Type B pancreatic cell (in vitro differentiated cells): ENCODE measurements at regions not wholly inside any gene's neighbourhood (a gene's known extent, or its start where the extent isn't known, plus 50 kb on each side); places are given as distances from the start of the nearest gene placed in this dataset.
"Not testable (repeated sequence)": the region's sequence is repeated elsewhere in the genome, so short reads cannot be mapped to it uniquely, and the experiment has no call there.

Experiments used
- DNase-seq: peaks from one replicate; pipeline ENCODE4 v3.0.0; 2021; ENCODE audit warnings: mixed read lengths; ENCODE audit not compliant: unreplicated experiment; ENCODE audit errors: extremely low spot score
- H3K27ac Mint-ChIP-seq: 2 replicates; pipeline ENCODE4 v1.8.0; 2021; ENCODE audit warnings: mild to moderate bottlenecking, mixed read lengths
- H3K27me3 Mint-ChIP-seq: 2 replicates; pipeline ENCODE4 v1.8.0; 2021; ENCODE audit warnings: mixed read lengths
- H3K36me3 Mint-ChIP-seq: 2 replicates; pipeline ENCODE4 v1.8.0; 2021; ENCODE audit warnings: mixed read lengths
- H3K4me1 Mint-ChIP-seq: one replicate; pipeline ENCODE4 v1.8.0; 2021; ENCODE audit warnings: mixed read lengths; ENCODE audit not compliant: unreplicated experiment
- H3K4me3 Mint-ChIP-seq: 2 replicates; pipeline ENCODE4 v1.8.0; 2021; ENCODE audit warnings: mild to moderate bottlenecking, mixed read lengths
- H3K9me3 Mint-ChIP-seq: 2 replicates; pipeline ENCODE4 v1.8.0; 2021; ENCODE audit warnings: mixed read lengths
- TF ChIP-seq, protein P1 (sequence below): fragments of 200-600 bp; sonication (generic); conservative IDR thresholded peaks from 2 replicates; pipeline ENCODE4 v1.5.0; 2021; ENCODE audit warnings: antibody characterized with exemption, mild to moderate bottlenecking

DNA sequence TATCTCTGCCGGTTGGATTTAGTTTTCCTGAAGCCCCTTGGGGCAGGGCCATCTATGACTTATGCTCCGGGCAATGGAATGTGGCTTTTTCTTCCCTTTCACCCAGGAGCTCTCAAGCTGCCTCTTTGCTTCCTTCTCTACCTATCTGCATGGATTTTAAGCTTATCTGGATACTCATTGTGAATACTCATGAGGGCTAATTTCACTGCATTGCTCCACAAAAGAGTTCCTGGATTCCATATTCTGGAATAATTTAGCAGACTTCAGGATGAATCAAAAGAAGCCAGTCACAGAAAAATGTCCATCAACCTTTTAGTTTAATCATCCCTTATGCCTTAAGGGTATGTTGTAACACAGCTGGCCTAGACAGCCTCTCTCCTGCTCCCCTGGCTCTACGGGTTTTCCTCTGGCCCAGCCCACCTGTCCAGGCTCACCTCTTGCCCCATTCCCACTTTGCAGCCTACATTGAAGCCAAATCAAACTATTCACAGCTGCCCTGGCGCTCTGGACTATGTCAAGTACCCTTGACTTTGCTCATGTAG is 122.8 kb upstream of the RMDN2 start:
- peak overlapping the region; percentile 8 for H3K27ac Mint-ChIP-seq
- no peaks in the 10 kb centered on the region for H3K36me3 Mint-ChIP-seq
- peaks cover 8% of the 10 kb centered on the region for H3K9me3 Mint-ChIP-seq
- TF ChIP-seq, protein P1, sequence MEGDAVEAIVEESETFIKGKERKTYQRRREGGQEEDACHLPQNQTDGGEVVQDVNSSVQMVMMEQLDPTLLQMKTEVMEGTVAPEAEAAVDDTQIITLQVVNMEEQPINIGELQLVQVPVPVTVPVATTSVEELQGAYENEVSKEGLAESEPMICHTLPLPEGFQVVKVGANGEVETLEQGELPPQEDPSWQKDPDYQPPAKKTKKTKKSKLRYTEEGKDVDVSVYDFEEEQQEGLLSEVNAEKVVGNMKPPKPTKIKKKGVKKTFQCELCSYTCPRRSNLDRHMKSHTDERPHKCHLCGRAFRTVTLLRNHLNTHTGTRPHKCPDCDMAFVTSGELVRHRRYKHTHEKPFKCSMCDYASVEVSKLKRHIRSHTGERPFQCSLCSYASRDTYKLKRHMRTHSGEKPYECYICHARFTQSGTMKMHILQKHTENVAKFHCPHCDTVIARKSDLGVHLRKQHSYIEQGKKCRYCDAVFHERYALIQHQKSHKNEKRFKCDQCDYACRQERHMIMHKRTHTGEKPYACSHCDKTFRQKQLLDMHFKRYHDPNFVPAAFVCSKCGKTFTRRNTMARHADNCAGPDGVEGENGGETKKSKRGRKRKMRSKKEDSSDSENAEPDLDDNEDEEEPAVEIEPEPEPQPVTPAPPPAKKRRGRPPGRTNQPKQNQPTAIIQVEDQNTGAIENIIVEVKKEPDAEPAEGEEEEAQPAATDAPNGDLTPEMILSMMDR: no peak
- H3K27me3 Mint-ChIP-seq: no peaks in the 10 kb centered on the region
- peak overlapping the region; percentile 0 for H3K4me3 Mint-ChIP-seq
- DNase-seq: no peak
- H3K4me1 Mint-ChIP-seq: peaks cover 16% of the 10 kb centered on the region

DNA sequence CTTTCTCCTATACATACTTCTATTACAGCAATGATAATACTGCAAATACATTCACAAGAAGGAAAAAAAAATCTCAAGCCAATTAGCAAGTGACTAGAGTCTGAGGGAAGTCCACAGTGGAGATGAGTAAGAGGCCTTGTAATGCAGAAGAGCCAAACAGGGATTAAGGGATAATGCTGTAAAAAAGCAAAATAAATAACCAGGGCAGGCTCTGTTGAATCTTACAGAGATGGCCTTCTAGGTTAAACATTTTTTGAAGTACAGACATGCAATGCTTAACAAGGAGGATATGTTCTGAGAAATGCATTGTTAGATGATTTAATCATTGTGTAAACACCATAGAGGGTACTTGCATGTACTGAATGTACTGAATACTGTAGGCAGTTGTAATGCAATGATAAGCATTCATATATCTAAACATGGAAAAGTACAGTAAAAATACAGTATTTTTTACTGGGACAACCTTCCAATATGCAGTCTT is 122.1 kb upstream of the RMDN2 start:
- no peak for DNase-seq
- TF ChIP-seq, protein P1: no peak
- peak overlapping the region; percentile 8 for H3K27ac Mint-ChIP-seq
- H3K4me1 Mint-ChIP-seq: peaks cover 16% of the 10 kb centered on the region
- no peaks in the 10 kb centered on the region for H3K27me3 Mint-ChIP-seq
- H3K4me3 Mint-ChIP-seq: peak overlapping the region; percentile 0
- peaks cover 13% of the 10 kb centered on the region for H3K9me3 Mint-ChIP-seq
- H3K36me3 Mint-ChIP-seq: no peaks in the 10 kb centered on the region

DNA sequence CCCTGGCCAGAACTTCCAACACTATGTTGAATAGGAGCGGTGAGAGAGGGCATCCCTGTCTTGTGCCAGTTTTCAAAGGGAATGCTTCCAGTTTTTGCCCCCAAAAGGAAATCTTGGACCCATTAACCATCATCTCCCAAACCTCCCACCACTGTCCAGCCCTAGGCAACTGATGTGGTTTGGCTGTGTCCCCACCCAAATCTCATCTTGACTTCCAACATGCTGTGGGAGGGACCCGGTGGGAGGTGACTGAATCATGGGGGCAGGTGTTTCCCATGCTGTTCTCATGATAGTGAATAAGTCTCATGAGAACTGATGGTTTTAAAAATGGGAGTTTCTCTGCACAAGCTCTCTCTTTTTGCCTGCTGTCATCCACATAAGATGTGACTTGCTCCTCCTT is 119.1 kb upstream of the RMDN2 start:
- H3K9me3 Mint-ChIP-seq: peaks cover 13% of the 10 kb centered on the region
- H3K27ac Mint-ChIP-seq, DNase-seq: not testable (repeated sequence)

DNA sequence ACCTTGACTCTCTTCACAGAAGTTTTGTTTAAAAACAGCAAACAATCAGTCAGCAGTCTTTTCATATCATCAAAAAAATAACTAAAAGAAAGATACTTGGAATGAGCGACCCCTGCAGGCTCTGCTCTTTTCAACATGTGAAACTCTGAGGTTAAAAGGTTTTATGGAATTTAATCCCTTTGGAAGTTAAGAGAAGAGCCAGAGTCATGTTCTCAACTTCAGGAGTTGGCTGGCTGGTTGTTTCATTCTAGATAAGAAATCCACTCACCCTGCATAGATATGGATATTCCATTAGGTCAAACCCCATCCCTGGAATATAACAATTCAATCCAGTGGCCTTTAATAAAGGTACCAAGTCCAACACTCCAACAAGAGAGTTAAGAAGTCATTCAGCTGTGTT is 115.6 kb upstream of the RMDN2 start:
- no peak for DNase-seq
- Mint-ChIP-seq H3K36me3 (no peaks in the 10 kb centered on the region), H3K27me3 (no peaks in the 10 kb centered on the region), H3K9me3 (peaks cover 13% of the 10 kb centered on the region), H3K27ac (no peak overlapping the region), H3K4me1 (no peaks in the 10 kb centered on the region), H3K4me3 (no peak overlapping the region)
- TF ChIP-seq, protein P1: peak; percentile 55

More for the DNA sequence above, 119.1 kb upstream of the RMDN2 start:
- peaks cover 16% of the 10 kb centered on the region for H3K4me1 Mint-ChIP-seq
- not testable (repeated sequence) for H3K27me3 Mint-ChIP-seq, H3K36me3 Mint-ChIP-seq, H3K4me3 Mint-ChIP-seq

DNA sequence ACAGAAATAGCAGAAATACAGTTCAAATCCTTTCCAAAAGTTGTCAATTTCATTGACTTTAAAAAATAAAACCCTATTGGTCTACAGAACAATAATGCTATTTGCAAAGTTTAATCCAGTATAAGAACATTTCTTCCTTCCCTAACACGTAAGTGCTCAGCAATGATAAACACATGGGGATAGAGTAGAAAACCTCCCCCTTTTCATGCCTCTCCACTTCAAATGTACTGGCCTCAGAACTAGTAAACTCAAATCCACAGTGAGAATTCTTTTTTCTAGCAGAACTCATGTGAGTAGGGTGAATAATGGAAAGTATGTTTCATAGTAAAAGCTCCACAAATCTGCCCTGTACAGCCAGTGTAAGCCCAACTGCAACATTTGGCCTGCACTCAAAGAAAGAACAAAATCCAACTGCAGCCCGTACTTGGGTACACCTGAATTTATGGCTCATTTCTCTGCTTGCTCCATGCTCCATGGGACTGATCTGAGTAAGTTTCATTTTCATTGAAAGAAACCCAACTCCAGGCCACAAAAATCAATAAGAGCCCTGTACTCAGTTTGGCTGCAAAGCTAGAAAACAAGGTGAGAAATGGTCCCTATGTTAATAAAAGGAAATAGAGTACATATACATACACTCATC is 115.0 kb upstream of the RMDN2 start:
- no peak for DNase-seq
- no peaks in the 10 kb centered on the region for H3K4me1 Mint-ChIP-seq

DNA sequence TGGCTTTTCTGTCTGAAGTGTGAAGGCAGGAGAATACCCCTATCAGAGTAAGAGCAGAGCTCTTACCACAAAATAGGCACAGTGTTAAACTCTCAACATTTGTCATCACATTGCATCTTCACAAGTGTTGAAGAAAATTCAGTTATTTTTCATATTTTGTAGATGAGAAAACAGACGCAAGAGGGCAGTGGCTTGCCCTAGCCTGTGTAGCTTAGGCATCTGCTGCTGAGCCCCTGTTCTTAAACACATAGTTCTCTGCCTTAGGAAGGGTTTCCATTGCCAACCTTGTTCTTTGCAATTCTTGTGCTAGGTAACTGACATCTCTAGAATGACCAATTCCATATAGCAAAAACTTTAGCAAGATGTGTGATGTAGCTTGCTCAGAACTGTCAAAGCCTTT is 112.7 kb upstream of the RMDN2 start:
- DNase-seq: no peak
- no peaks in the 10 kb centered on the region for H3K27me3 Mint-ChIP-seq
- H3K36me3 Mint-ChIP-seq: no peaks in the 10 kb centered on the region
- H3K9me3 Mint-ChIP-seq: peaks cover 3% of the 10 kb centered on the region
- TF ChIP-seq, protein P1: no peak
- H3K4me1 Mint-ChIP-seq: no peaks in the 10 kb centered on the region
- H3K27ac Mint-ChIP-seq: no peak overlapping the region
- no peak overlapping the region for H3K4me3 Mint-ChIP-seq

More for the DNA sequence above, 115.0 kb upstream of the RMDN2 start:
- Mint-ChIP-seq H3K4me3 (no peak overlapping the region), H3K27me3 (no peaks in the 10 kb centered on the region), H3K36me3 (no peaks in the 10 kb centered on the region), H3K9me3 (peaks cover 13% of the 10 kb centered on the region), H3K27ac (no peak overlapping the region)
- TF ChIP-seq, protein P1: no peak
